ENCODE measurements at regions not wholly inside any gene's neighbourhood (a gene's known extent, or its start where the extent isn't known, plus 50 kb on each side); places are given as distances from the start of the nearest gene placed in this dataset.

- no peak for TF ChIP-seq CTCF (IDR thresholded peaks at IDR 0.05)
- ATAC-seq (no peak), DNase-seq (no peak)
- H3K36me3 ChIP-seq (ENCODE audit: insufficient read depth in 1 of 2, low read depth in 1 of 2): no peaks in the 10 kb centered on the region
- no peaks in the 10 kb centered on the region for H3K4me1 ChIP-seq
- WGBS, 3 donors: 64 to 86% (median 68%) methylated on average over 1 of the region's 1 CpG
- intact Hi-C loops (cut with DNase I): no loop called here
- no peaks in the 10 kb centered on the region for H3K27me3 ChIP-seq (ENCODE audit: insufficient read depth in 3 of 3, low read length in 2 of 3)
- no peaks in the 10 kb centered on the region for H3K9me3 ChIP-seq
- H3K27ac ChIP-seq: no peak overlapping the region
- H3K4me3 ChIP-seq: no peak overlapping the region
These were observed 347.3 kb downstream of the ARL4A start for GRCh38 chr7:13034693-13035092.

GRCh38 chr7:13035233-13035632 is 347.8 kb downstream of the ARL4A start:
- Histone ChIP-seq H3K27me3 (ENCODE audit: insufficient read depth in 3 of 3, low read length in 2 of 3) (no peaks in the 10 kb centered on the region), H3K9me3 (no peaks in the 10 kb centered on the region), H3K4me3 (no peak overlapping the region), H3K4me1 (no peaks in the 10 kb centered on the region), H3K27ac (no peak overlapping the region), H3K36me3 (ENCODE audit: insufficient read depth in 1 of 2, low read depth in 1 of 2) (no peaks in the 10 kb centered on the region)
- WGBS, 3 donors: 92 to 98% (median 95%) methylated on average over 4 of the region's 4 CpGs
- DNase-seq: no peak
- no peak for TF ChIP-seq CTCF (IDR thresholded peaks at IDR 0.05)
- ATAC-seq: no peak
- intact Hi-C loops (cut with DNase I): no loop called here

- no peak for TF ChIP-seq CTCF (IDR thresholded peaks at IDR 0.05)
- Histone ChIP-seq H3K4me1 (no peaks in the 10 kb centered on the region), H3K9me3 (no peaks in the 10 kb centered on the region), H3K27me3 (ENCODE audit: insufficient read depth in 3 of 3, low read length in 2 of 3) (no peaks in the 10 kb centered on the region), H3K27ac (no peak overlapping the region), H3K4me3 (no peak overlapping the region), H3K36me3 (ENCODE audit: insufficient read depth in 1 of 2, low read depth in 1 of 2) (no peaks in the 10 kb centered on the region)
- intact Hi-C loops (cut with DNase I): no loop called here
- ATAC-seq (no peak), DNase-seq (no peak)
These were observed 348.9 kb downstream of the ARL4A start for GRCh38 chr7:13036256-13036780.

GRCh38 chr7:13037216-13037615 is 349.8 kb downstream of the ARL4A start:
- no peaks in the 10 kb centered on the region for H3K4me1 ChIP-seq
- TF ChIP-seq CTCF (IDR thresholded peaks at IDR 0.05): no peak
- 42 to 89% (median 82%) methylated on average over 1 of the region's 1 CpG for WGBS, 3 donors
- H3K27me3 ChIP-seq (ENCODE audit: insufficient read depth in 3 of 3, low read length in 2 of 3): no peaks in the 10 kb centered on the region
- ATAC-seq (no peak), DNase-seq (no peak)
- H3K27ac ChIP-seq: no peak overlapping the region
- intact Hi-C loops (cut with DNase I): no loop called here
- no peak overlapping the region for H3K4me3 ChIP-seq
- no peaks in the 10 kb centered on the region for H3K36me3 ChIP-seq (ENCODE audit: insufficient read depth in 1 of 2, low read depth in 1 of 2)
- H3K9me3 ChIP-seq: no peaks in the 10 kb centered on the region

- DNase-seq (no peak), ATAC-seq (peak in 2 of 4 donors; percentile 59 to 79)
- no peaks in the 10 kb centered on the region for H3K9me3 ChIP-seq
- H3K27ac ChIP-seq: no peak overlapping the region
- WGBS, 3 donors: 55 to 67% (median 56%) methylated on average over 13 of the region's 13 CpGs
- no peaks in the 10 kb centered on the region for H3K4me1 ChIP-seq
- intact Hi-C loops (cut with DNase I): no loop called here
- no peaks in the 10 kb centered on the region for H3K27me3 ChIP-seq (ENCODE audit: insufficient read depth in 3 of 3, low read length in 2 of 3)
- no peak for TF ChIP-seq CTCF (IDR thresholded peaks at IDR 0.05)
- no peak overlapping the region for H3K4me3 ChIP-seq
- no peaks in the 10 kb centered on the region for H3K36me3 ChIP-seq (ENCODE audit: insufficient read depth in 1 of 2, low read depth in 1 of 2)
These were observed 354.0 kb downstream of the ARL4A start for GRCh38 chr7:13041368-13041988.

All from psoas muscle (tissue), 7 donors.